Smooth muscle cell (in vitro differentiated cells): ENCODE measurements at regions not wholly inside any gene's neighbourhood (a gene's known extent, or its start where the extent isn't known, plus 50 kb on each side); places are given as distances from the start of the nearest gene placed in this dataset.
A peak's percentile ranks its signal among the peaks of the same experiment; 100 is the strongest.

ENCODE experiments used
- DNase-seq: peaks from one replicate; lab custom pipeline; 2025; ENCODE audit not compliant: unreplicated experiment; lab: John Stamatoyannopoulos, UW
- H2AFZ ChIP-seq: fragments of 200-600 bp; sonication (generic); 2 replicates; pipeline ENCODE4 v1.6.0; 2016; ENCODE audit warnings: antibody characterized with exemption, low read depth, mild to moderate bottlenecking
- H3F3A ChIP-seq: fragments of 200-600 bp; sonication (generic); 2 replicates; pipeline ENCODE4 v1.6.0; 2017; ENCODE audit warnings: antibody characterized with exemption, low read depth
- H3K27ac ChIP-seq: fragments of 200-600 bp; sonication (generic); 2 replicates; pipeline ENCODE4 v1.5.1; 2016; ENCODE audit warnings: low read depth, mild to moderate bottlenecking
- H3K27me3 ChIP-seq: fragments of 200-600 bp; sonication (generic); 2 replicates; pipeline ENCODE4 v1.6.1; 2016; ENCODE audit warnings: low read depth, mild to moderate bottlenecking
- H3K36me3 ChIP-seq: fragments of 200-600 bp; sonication (generic); 2 replicates; pipeline ENCODE4 v1.5.1; 2016; ENCODE audit warnings: low read depth
- H3K4me1 ChIP-seq: fragments of 200-600 bp; sonication (generic); 2 replicates; pipeline ENCODE4 v1.5.1; 2016; ENCODE audit warnings: low read depth
- H3K4me2 ChIP-seq: fragments of 200-600 bp; sonication (generic); 2 replicates; pipeline ENCODE4 v1.6.0; 2016; ENCODE audit warnings: mild to moderate bottlenecking
- H3K4me3 ChIP-seq: fragments of 200-600 bp; sonication (generic); 2 replicates; pipeline ENCODE4 v1.5.1; 2016; ENCODE audit warnings: mild to moderate bottlenecking
- H3K79me2 ChIP-seq: fragments of 200-600 bp; sonication (generic); 2 replicates; pipeline ENCODE4 v1.6.0; 2016; ENCODE audit warnings: low read depth, mild to moderate bottlenecking
- H3K9ac ChIP-seq: fragments of 200-600 bp; sonication (generic); 2 replicates; pipeline ENCODE4 v1.6.0; 2016; ENCODE audit warnings: low read depth
- H3K9me3 ChIP-seq: fragments of 200-600 bp; sonication (generic); replicated peaks from 2 replicates; pipeline ENCODE4 v1.5.1; 2016; ENCODE audit warnings: low read depth
- H4K20me1 ChIP-seq: fragments of 200-600 bp; sonication (generic); 2 replicates; pipeline ENCODE4 v1.6.0; 2016; ENCODE audit warnings: low read depth
- CTCF ChIP-seq: fragments of 200-600 bp; sonication (generic); IDR thresholded peaks from 2 replicates; pipeline ENCODE4 v1.5.1; 2017; ENCODE audit warnings: borderline replicate concordance, mild to moderate bottlenecking, antibody characterized with exemption; ENCODE audit not compliant: insufficient read depth, poor library complexity, severe bottlenecking
- WGBS: methylation state at CpG from one replicate; pipeline ENCODE4 v1.1.7; 2016; ENCODE audit warnings: low lambda C conversion rate; 5-methylcytosine and 5-hydroxymethylcytosine counted together

GRCh38 chr12:63323942-63324341 lies 172.9 kb upstream of the AVPR1A start:
- Histone ChIP-seq H2AFZ (no peak overlapping the region), H3K4me1 (peaks cover 3% of the 10 kb centered on the region), H3F3A (no peaks in the 10 kb centered on the region), H3K36me3 (no peaks in the 10 kb centered on the region), H3K9ac (no peak overlapping the region), H3K9me3 (no peaks in the 10 kb centered on the region), H4K20me1 (no peaks in the 10 kb centered on the region), H3K27me3 (no peaks in the 10 kb centered on the region), H3K27ac (no peak overlapping the region), H3K4me3 (no peak overlapping the region), H3K4me2 (no peak overlapping the region), H3K79me2 (no peaks in the 10 kb centered on the region)
- TF ChIP-seq CTCF, result no peak
- DNase-seq, result no peak
- WGBS, result 97% methylated on average over 2 of the region's 2 CpGs

- Histone ChIP-seq H3K4me2 (no peak overlapping the region), H3K4me1 (no peaks in the 10 kb centered on the region), H3K9ac (no peak overlapping the region), H2AFZ (no peak overlapping the region), H4K20me1 (no peaks in the 10 kb centered on the region), H3K36me3 (no peaks in the 10 kb centered on the region), H3F3A (no peaks in the 10 kb centered on the region), H3K79me2 (no peaks in the 10 kb centered on the region), H3K27ac (no peak overlapping the region), H3K27me3 (no peaks in the 10 kb centered on the region), H3K4me3 (no peak overlapping the region), H3K9me3 (no peaks in the 10 kb centered on the region)
- TF ChIP-seq CTCF, result no peak
- WGBS, result 92% methylated on average over 2 of the region's 2 CpGs
- DNase-seq, result no peak
Observed at GRCh38 chr12:63321373-63321772, 170.4 kb upstream of the AVPR1A start.

- H3K27me3 ChIP-seq, result no peaks in the 10 kb centered on the region
- no peaks in the 10 kb centered on the region for H3K4me1 ChIP-seq
- no peak overlapping the region for H2AFZ ChIP-seq
- H4K20me1 ChIP-seq, result no peaks in the 10 kb centered on the region
- no peak overlapping the region for H3K9ac ChIP-seq
- no peaks in the 10 kb centered on the region for H3K9me3 ChIP-seq
- peak overlapping the region; percentile 9 for H3K4me2 ChIP-seq
- no peak overlapping the region for H3K4me3 ChIP-seq
- DNase-seq, result no peak
- no peak for TF ChIP-seq CTCF
- no peaks in the 10 kb centered on the region for H3K79me2 ChIP-seq
- H3K27ac ChIP-seq, result peak overlapping the region; percentile 90
- H3K36me3 ChIP-seq, result no peaks in the 10 kb centered on the region
- 66% methylated on average over 4 of the region's 4 CpGs for WGBS
- H3F3A ChIP-seq, result no peaks in the 10 kb centered on the region
Observed at GRCh38 chr12:63319936-63320633, 169.1 kb upstream of the AVPR1A start.

- no peaks in the 10 kb centered on the region for H3K79me2 ChIP-seq
- H3K27ac ChIP-seq, result peak overlapping the region; percentile 90
- H3K36me3 ChIP-seq, result no peaks in the 10 kb centered on the region
- H3K9me3 ChIP-seq, result no peaks in the 10 kb centered on the region
- H3K27me3 ChIP-seq, result no peaks in the 10 kb centered on the region
- DNase-seq, result no peak
- peak overlapping the region; percentile 9 for H3K4me2 ChIP-seq
- H3F3A ChIP-seq, result no peaks in the 10 kb centered on the region
- no peak overlapping the region for H3K9ac ChIP-seq
- H3K4me1 ChIP-seq, result no peaks in the 10 kb centered on the region
- no peak overlapping the region for H3K4me3 ChIP-seq
- no peaks in the 10 kb centered on the region for H4K20me1 ChIP-seq
- no peak for TF ChIP-seq CTCF
- H2AFZ ChIP-seq, result no peak overlapping the region
Observed at GRCh38 chr12:63319386-63319785, 168.4 kb upstream of the AVPR1A start.
